OCI-LY3 (cell line): ENCODE measurements at regions not wholly inside any gene's neighbourhood (a gene's known extent, or its start where the extent isn't known, plus 50 kb on each side); places are given as distances from the start of the nearest gene placed in this dataset.
"Not testable (repeated sequence)": the region's sequence is repeated elsewhere in the genome, so short reads cannot be mapped to it uniquely, and the experiment has no call there.

Source experiments
- H2AFZ ChIP-seq: fragments of 200-600, 300-600 bp; shearing (Covaris generic); 2 replicates; pipeline ENCODE4 v1.6.0; 2014; ENCODE audit warnings: antibody characterized with exemption, low read depth, low read length
- H3K27ac ChIP-seq: fragments of 200-600, 300-600 bp; sonication (generic); 2 replicates; pipeline ENCODE4 v1.5.1; 2014; ENCODE audit warnings: mild to moderate bottlenecking, low read length, moderate library complexity, mixed read lengths
- H3K27me3 ChIP-seq: fragments of 200-600, 300-600 bp; sonication (generic); 2 replicates; pipeline ENCODE4 v1.6.1; 2014; ENCODE audit warnings: low read depth, low read length, mixed read lengths
- H3K36me3 ChIP-seq: fragments of 200-600, 300-600 bp; sonication (generic); replicated peaks from 2 replicates; pipeline ENCODE3; 2014; ENCODE audit warnings: low read depth, low read length, mixed read lengths
- H3K4me1 ChIP-seq: fragments of 300-600, 200-600 bp; sonication (generic); 2 replicates; pipeline ENCODE4 v1.6.1; 2014; ENCODE audit warnings: low read length, mixed read lengths
- H3K4me2 ChIP-seq: fragments of 200-600, 300-600 bp; sonication (generic); 2 replicates; pipeline ENCODE4 v1.6.1; 2014; ENCODE audit warnings: low read length, mixed read lengths
- H3K4me3 ChIP-seq: fragments of 300-600, 200-600 bp; sonication (generic); 2 replicates; pipeline ENCODE4 v1.5.1; 2014; ENCODE audit warnings: antibody characterized with exemption, mild to moderate bottlenecking, low read length, moderate library complexity
- H3K79me2 ChIP-seq: fragments of 300-600, 200-600 bp; shearing (Covaris generic); 2 replicates; pipeline ENCODE4 v1.6.1; 2014; ENCODE audit warnings: mild to moderate bottlenecking, low read length, mixed read lengths
- H3K9ac ChIP-seq: fragments of 300-600, 200-600 bp; shearing (Covaris generic); 2 replicates; pipeline ENCODE4 v1.6.0; 2014; ENCODE audit warnings: mild to moderate bottlenecking, low read length, moderate library complexity
- H3K9me3 ChIP-seq: fragments of 200-600, 300-600 bp; shearing (Covaris generic); 2 replicates; pipeline ENCODE4 v1.6.1; 2014; ENCODE audit warnings: low read length, mixed read lengths; ENCODE audit not compliant: insufficient read depth
- H4K20me1 ChIP-seq: fragments of 200-600, 300-600 bp; sonication (generic); 2 replicates; pipeline ENCODE4 v1.6.1; 2016; ENCODE audit warnings: low read length, mixed read lengths; ENCODE audit not compliant: insufficient read depth
- EZH2phosphoT487 ChIP-seq: fragments of 200-600 bp; shearing (Covaris generic); IDR thresholded peaks from 2 replicates; pipeline ENCODE4 v1.6.1; 2018; ENCODE audit warnings: antibody characterized with exemption, mixed run types, low read depth
- TF ChIP-seq, protein P1 (sequence below): fragments of 200-600, 300-600 bp; sonication (generic); IDR thresholded peaks from 2 replicates; pipeline ENCODE4 v1.5.1; 2014; ENCODE audit warnings: antibody characterized with exemption, low read length, low read depth

DNA sequence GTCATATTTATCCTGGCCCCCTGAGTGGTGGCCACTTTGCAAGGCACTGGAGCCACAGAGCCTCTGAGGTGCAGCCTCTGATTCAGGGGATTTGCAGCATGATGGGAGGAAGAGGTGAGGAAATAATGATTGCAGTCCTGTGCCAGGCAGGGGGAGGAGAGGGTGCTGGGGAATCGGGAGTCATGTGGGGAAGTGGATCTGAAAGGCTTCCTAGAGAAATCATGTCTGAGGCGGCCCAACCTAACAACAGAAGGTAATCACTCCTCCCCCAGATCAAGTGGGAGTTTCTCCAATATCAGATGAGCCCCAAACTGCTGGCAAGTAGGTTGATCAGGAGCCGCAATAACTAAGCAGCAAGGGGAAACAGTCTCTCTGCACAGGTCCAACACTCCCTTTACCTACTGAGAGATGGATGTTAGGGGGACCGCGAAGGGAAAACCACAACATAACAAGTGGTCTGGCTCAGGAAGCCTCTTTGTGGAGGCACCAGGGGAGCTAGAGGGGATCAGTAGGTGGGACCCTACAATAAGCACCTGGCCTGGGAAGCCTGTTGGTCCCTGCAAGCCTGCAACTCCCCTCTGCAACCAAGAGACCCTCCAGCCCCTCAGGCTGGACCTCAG, 71.8 kb upstream of the NPAS2 start:
- Histone ChIP-seq H3K4me3 (no peak overlapping the region), H2AFZ (no peak overlapping the region), H3K4me2 (no peak overlapping the region), H3K79me2 (no peaks in the 10 kb centered on the region), H3K36me3 (no peaks in the 10 kb centered on the region), H3K9ac (no peak overlapping the region), H4K20me1 (no peaks in the 10 kb centered on the region), H3K9me3 (no peaks in the 10 kb centered on the region), H3K4me1 (no peaks in the 10 kb centered on the region), H3K27ac (no peak overlapping the region), H3K27me3 (peaks cover 29% of the 10 kb centered on the region)
- TF ChIP-seq, protein P1, sequence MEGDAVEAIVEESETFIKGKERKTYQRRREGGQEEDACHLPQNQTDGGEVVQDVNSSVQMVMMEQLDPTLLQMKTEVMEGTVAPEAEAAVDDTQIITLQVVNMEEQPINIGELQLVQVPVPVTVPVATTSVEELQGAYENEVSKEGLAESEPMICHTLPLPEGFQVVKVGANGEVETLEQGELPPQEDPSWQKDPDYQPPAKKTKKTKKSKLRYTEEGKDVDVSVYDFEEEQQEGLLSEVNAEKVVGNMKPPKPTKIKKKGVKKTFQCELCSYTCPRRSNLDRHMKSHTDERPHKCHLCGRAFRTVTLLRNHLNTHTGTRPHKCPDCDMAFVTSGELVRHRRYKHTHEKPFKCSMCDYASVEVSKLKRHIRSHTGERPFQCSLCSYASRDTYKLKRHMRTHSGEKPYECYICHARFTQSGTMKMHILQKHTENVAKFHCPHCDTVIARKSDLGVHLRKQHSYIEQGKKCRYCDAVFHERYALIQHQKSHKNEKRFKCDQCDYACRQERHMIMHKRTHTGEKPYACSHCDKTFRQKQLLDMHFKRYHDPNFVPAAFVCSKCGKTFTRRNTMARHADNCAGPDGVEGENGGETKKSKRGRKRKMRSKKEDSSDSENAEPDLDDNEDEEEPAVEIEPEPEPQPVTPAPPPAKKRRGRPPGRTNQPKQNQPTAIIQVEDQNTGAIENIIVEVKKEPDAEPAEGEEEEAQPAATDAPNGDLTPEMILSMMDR, result no peak
- TF ChIP-seq EZH2phosphoT487, result no peak

DNA sequence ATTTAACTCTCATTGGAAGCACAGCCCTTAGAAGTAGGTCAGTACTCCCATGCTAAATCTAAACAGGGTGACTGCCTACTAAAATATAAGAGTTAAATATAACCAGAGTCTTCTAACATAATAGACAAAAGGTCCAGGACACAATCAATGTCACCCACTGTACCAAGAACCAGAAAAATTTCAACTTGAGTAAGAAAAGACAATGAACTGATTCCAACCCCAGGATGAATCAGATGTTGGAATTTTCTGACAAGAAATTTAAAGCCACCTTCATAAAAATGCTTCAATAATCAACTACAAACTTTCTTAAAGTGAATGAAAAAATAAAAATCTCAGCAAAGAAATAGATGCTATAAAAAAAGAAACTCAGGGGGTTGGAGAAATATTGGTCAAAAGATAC, 71.3 kb upstream of the NPAS2 start:
- Histone ChIP-seq H3K27me3 (peaks cover 33% of the 10 kb centered on the region), H3K27ac (no peak overlapping the region), H3K4me1 (no peaks in the 10 kb centered on the region), H2AFZ (no peak overlapping the region), H3K9me3 (no peaks in the 10 kb centered on the region), H3K4me2 (no peak overlapping the region), H3K9ac (no peak overlapping the region), H3K4me3 (no peak overlapping the region), H3K36me3 (no peaks in the 10 kb centered on the region), H3K79me2 (no peaks in the 10 kb centered on the region), H4K20me1 (no peaks in the 10 kb centered on the region)
- TF ChIP-seq, protein P1, result no peak
- TF ChIP-seq EZH2phosphoT487, result no peak

DNA sequence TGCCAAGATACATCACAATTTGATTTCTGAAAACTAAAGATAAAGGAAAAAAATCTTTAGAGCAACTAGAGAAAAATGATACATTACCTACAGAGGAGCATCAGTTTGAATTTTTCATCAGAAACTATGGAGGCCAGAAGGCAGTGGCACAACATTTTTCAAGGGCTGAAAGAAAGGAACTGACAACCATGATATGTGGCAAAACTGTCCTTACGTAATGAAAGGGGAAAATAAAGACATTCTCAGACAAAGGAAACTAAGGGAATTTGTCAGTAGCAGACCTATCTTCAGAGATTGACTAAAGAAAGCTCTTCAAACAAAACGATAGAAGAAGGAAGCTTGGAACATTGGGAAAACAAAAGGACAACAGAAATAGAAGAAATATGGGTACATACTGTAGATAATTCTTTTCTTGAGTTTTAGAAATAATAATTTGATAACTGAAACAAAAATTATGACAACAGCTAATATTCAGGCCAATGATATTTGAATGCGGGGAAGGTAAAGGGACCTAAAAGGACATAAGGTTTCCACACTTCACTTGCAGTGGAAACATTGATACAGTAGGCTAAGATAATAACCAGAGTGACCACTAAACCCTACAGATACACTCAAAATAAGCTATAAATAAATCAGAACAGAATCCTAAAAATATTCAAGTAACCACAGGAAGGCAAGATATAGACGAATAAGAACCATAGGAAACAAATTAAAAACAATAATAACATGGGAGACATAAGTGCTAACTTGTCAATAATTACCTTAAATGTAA, 70.0 kb upstream of the NPAS2 start:
- no peaks in the 10 kb centered on the region for H3K4me1 ChIP-seq
- no peaks in the 10 kb centered on the region for H4K20me1 ChIP-seq
- H3K9ac ChIP-seq, result no peak overlapping the region
- H3K4me3 ChIP-seq, result no peak overlapping the region
- H3K79me2 ChIP-seq, result no peaks in the 10 kb centered on the region
- H3K27ac ChIP-seq, result no peak overlapping the region
- H3K9me3 ChIP-seq, result no peaks in the 10 kb centered on the region
- H3K36me3 ChIP-seq, result no peaks in the 10 kb centered on the region
- TF ChIP-seq EZH2phosphoT487, result no peak
- TF ChIP-seq, protein P1, result no peak
- peaks cover 41% of the 10 kb centered on the region for H3K27me3 ChIP-seq
- H2AFZ ChIP-seq, result no peak overlapping the region
- H3K4me2 ChIP-seq, result no peak overlapping the region

DNA sequence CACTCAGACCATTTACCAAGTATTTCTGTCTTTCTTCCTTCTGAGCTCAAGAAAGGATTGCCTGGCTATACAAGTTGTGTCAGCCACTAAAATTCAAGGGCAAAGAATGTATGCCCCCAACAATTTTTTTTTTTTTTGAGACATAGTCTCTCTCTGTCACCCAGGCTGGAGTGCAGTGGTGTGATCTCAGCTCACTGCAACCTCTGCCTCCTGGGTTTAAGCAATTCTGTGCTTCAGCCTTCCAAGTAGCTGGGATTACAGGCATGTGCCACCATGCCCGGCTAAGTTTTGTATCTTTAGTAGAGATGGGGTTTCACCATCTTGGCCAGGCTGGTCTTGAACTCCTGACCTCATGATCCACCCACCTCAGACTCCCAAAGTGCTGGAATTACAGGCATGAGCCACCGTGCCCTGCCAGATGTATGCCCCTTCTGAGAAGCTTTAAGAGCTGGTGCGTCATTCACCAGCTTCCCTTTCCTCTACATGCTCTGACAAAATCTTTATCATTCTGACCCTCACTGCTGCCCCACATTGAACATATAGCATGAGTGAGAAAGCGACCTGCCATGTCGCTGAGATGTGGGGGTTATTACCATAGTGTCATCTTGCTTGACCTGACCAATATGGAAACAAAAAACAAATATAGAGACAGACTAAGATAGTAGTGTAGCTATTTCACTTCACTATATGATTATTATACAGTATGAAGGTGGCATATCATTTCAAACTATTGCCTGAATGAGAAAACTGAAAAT, 67.9 kb upstream of the NPAS2 start:
- H3K9ac ChIP-seq, H3K4me3 ChIP-seq, H4K20me1 ChIP-seq, H2AFZ ChIP-seq, H3K36me3 ChIP-seq, H3K4me1 ChIP-seq, H3K27ac ChIP-seq, H3K4me2 ChIP-seq, H3K79me2 ChIP-seq, H3K9me3 ChIP-seq: not testable (repeated sequence)
- H3K27me3 ChIP-seq, result peaks cover 57% of the 10 kb centered on the region
